Colonic mucosa (tissue), 4 donors: ENCODE measurements at regions not wholly inside any gene's neighbourhood (a gene's known extent, or its start where the extent isn't known, plus 50 kb on each side); places are given as distances from the start of the nearest gene placed in this dataset.

Source experiments
- DNase-seq: peaks from one replicate; pipeline ENCODE4 v3.0.0-alpha.2; 2020
- H3K27ac ChIP-seq: fragments of 200-600 bp; one replicate; pipeline ENCODE4 v1.8.0; 2021
- H3K27me3 ChIP-seq: fragments of 200-600 bp; one replicate; pipeline ENCODE4 v1.8.0; 2021
- H3K36me3 ChIP-seq: fragments of 200-600 bp; one replicate; pipeline ENCODE4 v1.8.0; 2021
- H3K4me1 ChIP-seq: fragments of 200-600 bp; one replicate; pipeline ENCODE4 v1.8.0; 2021; ENCODE audit warnings: mild to moderate bottlenecking
- H3K4me3 ChIP-seq: fragments of 200-600 bp; one replicate; pipeline ENCODE4 v1.8.0; 2021
- H3K9ac ChIP-seq, 2 donors: one replicate each; pipeline ENCODE4 v1.7.0; 2013; ENCODE audit warnings: control low read depth in 2 of 2, low read depth in 2 of 2, low read length in 2 of 2
- H3K9me3 ChIP-seq: fragments of 200-600 bp; one replicate; pipeline ENCODE4 v1.8.0; 2021
- intact Hi-C: fragments of 100-400 bp; cut with DNase I; formaldehyde crosslinking; loops from one replicate; pipeline ENCODE4 v1.14.1; 2022
- TF ChIP-seq, protein P1 (sequence below): fragments of 200-600 bp; IDR thresholded peaks from one replicate; pipeline ENCODE4 v1.8.0; 2022; ENCODE audit warnings: antibody characterized with exemption, mild to moderate bottlenecking
- donor health status: healthy.
- donor health status: DM: no; HTN: no; CAD: no.
- donor health status: DM: no; HTN: no; CAD: no.

DNA sequence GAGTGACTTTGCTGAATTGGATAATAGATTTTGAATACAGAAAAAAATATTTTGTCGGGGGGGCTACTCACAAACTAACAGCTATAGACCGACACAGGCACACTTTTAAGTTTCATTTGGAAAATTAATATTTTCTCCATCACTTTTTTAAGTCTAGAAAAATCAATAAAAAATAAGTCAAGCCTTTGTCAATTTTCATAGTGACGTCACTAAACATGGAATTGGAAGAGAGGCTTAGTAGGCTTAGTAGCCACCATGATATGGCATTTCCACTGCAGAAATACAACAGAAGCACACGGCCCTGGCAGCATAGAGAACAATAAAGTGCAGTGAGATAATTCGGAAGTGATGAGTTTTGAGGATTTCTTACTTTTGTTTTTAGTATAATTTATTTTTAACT, 357.2 kb downstream of the RPS24 start:
- TF ChIP-seq, protein P1, sequence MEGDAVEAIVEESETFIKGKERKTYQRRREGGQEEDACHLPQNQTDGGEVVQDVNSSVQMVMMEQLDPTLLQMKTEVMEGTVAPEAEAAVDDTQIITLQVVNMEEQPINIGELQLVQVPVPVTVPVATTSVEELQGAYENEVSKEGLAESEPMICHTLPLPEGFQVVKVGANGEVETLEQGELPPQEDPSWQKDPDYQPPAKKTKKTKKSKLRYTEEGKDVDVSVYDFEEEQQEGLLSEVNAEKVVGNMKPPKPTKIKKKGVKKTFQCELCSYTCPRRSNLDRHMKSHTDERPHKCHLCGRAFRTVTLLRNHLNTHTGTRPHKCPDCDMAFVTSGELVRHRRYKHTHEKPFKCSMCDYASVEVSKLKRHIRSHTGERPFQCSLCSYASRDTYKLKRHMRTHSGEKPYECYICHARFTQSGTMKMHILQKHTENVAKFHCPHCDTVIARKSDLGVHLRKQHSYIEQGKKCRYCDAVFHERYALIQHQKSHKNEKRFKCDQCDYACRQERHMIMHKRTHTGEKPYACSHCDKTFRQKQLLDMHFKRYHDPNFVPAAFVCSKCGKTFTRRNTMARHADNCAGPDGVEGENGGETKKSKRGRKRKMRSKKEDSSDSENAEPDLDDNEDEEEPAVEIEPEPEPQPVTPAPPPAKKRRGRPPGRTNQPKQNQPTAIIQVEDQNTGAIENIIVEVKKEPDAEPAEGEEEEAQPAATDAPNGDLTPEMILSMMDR = no peak
- Histone ChIP-seq H3K4me3 (no peak overlapping the region), H3K36me3 (no peaks in the 10 kb centered on the region), H3K9ac (no peak overlapping the region), H3K27me3 (no peaks in the 10 kb centered on the region), H3K4me1 (no peaks in the 10 kb centered on the region), H3K27ac (no peak overlapping the region), H3K9me3 (no peaks in the 10 kb centered on the region)
- DNase-seq = no peak
- intact Hi-C loops = no loop called here

DNA sequence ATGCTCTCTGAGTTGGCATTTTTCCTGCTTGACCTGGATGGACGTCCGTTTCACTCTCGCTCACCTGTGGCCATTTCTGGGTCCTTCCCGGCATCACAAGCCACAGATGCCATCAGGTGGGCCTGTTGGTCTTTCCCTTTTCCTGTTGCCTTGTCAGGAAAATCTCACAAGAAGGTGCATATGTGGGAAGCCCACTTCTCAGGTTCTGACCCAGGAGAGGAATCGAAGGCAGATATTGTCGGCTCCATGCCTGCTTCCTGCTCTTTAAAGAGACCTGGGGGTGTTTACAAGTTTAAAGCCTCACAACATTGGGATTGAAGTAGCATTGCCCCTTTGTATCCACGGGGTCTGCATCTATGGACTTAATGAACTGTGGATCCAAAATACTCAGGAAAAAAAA, 357.9 kb downstream of the RPS24 start:
- Histone ChIP-seq H3K4me1 (no peaks in the 10 kb centered on the region), H3K9me3 (no peaks in the 10 kb centered on the region), H3K27me3 (no peaks in the 10 kb centered on the region), H3K27ac (no peak overlapping the region), H3K9ac (no peak overlapping the region), H3K36me3 (no peaks in the 10 kb centered on the region), H3K4me3 (no peak overlapping the region)
- intact Hi-C loops = no loop called here
- TF ChIP-seq, protein P1 = no peak
- no peak for DNase-seq

DNA sequence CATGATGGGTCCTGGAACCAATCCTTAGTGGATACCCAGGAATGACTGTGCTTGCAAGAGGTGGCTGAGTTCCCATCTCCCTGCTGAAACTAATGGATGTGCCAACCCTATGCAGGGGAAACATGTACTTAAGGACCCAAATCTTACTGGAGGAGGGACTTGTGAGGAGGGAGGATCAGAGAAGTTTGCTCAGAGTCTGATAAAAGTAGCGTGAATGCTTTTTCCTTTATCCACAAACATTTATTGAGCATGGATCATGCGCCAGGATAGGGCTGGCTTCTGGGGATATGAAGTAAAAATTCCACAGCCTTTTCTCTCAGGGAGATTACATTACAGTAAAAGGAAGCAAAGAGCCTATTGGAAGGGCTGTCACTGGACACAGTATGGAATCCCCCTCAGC, 358.5 kb downstream of the RPS24 start:
- Histone ChIP-seq H3K9me3 (no peaks in the 10 kb centered on the region), H3K36me3 (no peaks in the 10 kb centered on the region), H3K27me3 (no peaks in the 10 kb centered on the region), H3K4me1 (no peaks in the 10 kb centered on the region), H3K27ac (no peak overlapping the region), H3K4me3 (no peak overlapping the region), H3K9ac (no peak overlapping the region)
- intact Hi-C loops = no loop called here
- TF ChIP-seq, protein P1 = no peak
- DNase-seq = no peak

DNA sequence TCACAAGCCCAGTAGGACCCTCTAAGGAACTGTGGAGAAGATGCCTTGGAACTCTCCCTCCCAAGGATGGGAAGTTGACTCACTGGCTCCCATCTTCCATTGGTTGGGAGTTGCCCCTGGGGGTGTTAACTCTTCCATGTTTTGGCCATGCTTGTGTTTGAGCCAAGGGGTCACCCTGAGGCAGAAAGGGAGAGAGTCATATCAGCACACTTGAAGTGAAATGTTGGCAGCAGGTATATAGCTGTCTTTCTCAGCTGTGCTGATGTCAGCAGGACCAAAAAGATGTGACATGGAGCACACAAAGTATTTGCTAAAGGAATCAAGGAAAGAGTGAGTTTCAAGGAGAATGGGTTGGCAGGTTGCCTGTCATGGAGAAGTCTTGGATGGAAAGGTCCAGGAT, 359.4 kb downstream of the RPS24 start:
- no peak overlapping the region for H3K27ac ChIP-seq
- H3K27me3 ChIP-seq = no peaks in the 10 kb centered on the region
- H3K36me3 ChIP-seq = no peaks in the 10 kb centered on the region
- intact Hi-C loops = no loop called here
- no peaks in the 10 kb centered on the region for H3K4me1 ChIP-seq
- H3K9me3 ChIP-seq = no peaks in the 10 kb centered on the region
- H3K4me3 ChIP-seq = no peak overlapping the region
- DNase-seq = no peak
- no peak overlapping the region for H3K9ac ChIP-seq
- TF ChIP-seq, protein P1 = no peak

DNA sequence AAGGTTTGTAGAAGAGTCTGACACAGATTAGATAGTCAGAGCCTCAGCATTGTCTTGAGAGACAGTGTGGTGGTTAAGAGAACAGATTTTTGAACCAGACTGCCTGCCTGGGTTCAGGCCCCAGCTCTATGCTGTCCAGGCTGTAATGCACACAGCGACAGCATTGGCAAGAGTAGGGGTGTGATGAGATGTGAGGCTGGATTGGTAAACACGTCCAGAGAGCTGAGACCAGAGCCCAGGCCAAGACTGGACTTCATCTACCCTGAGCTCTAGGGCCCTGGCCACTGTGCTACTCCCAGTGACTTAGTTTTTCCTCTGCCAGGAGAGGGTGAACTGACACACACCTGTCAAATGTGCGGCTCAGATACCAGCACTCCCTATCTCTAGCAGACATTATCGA, 360.4 kb downstream of the RPS24 start:
- Histone ChIP-seq H3K4me1 (no peaks in the 10 kb centered on the region), H3K9me3 (no peaks in the 10 kb centered on the region), H3K27me3 (no peaks in the 10 kb centered on the region), H3K27ac (no peak overlapping the region), H3K9ac (no peak overlapping the region), H3K4me3 (no peak overlapping the region), H3K36me3 (no peaks in the 10 kb centered on the region)
- DNase-seq = no peak
- intact Hi-C loops = no loop called here
- TF ChIP-seq, protein P1 = no peak

DNA sequence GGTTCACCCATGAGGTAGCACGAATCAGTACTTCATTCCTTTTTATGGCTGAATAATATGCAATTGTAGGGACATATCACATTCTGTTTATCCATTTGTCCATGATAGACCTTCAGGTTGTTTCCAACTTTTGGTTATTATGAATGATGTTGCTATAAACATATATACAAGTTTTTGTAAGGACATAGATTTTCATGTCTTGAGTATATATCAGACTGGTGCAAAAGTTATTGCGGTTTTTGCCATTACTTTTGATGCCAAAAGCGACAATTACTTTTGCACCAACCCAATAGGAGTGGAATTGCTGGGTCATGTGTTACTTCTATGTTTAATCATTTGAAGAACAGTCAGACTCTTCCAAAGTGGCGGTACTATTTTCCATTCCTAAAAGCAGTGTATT, 361.5 kb downstream of the RPS24 start:
- H3K36me3 ChIP-seq = no peaks in the 10 kb centered on the region
- TF ChIP-seq, protein P1 = no peak
- intact Hi-C loops = no loop called here

More for the DNA sequence above, 361.5 kb downstream of the RPS24 start:
- no peaks in the 10 kb centered on the region for H3K27me3 ChIP-seq
- no peak for DNase-seq
- no peaks in the 10 kb centered on the region for H3K4me1 ChIP-seq
- no peak overlapping the region for H3K27ac ChIP-seq
- H3K4me3 ChIP-seq = no peak overlapping the region
- H3K9ac ChIP-seq = no peak overlapping the region
- H3K9me3 ChIP-seq = no peaks in the 10 kb centered on the region
